Subcutaneous abdominal adipose tissue (tissue), 5 donors: ENCODE measurements at regions not wholly inside any gene's neighbourhood (a gene's known extent, or its start where the extent isn't known, plus 50 kb on each side); places are given as distances from the start of the nearest gene placed in this dataset.

ENCODE experiments used
- H3K27ac ChIP-seq: one replicate; pipeline ENCODE4 v1.7.0; 2013; ENCODE audit warnings: low read depth, mild to moderate bottlenecking, inconsistent platforms, low read length, moderate library complexity
- H3K27me3 ChIP-seq, 5 donors: one replicate each; pipeline ENCODE4 v1.7.0; 2013; ENCODE audit warnings: low read length in 5 of 5, inconsistent platforms in 1 of 5; ENCODE audit not compliant: control insufficient read depth in 5 of 5, insufficient read depth in 4 of 5
- H3K36me3 ChIP-seq, 5 donors: one replicate each; pipeline ENCODE4 v1.7.0; 2013; ENCODE audit warnings: low read length in 5 of 5; ENCODE audit not compliant: control insufficient read depth in 5 of 5, insufficient read depth in 5 of 5
- H3K4me1 ChIP-seq, 5 donors: one replicate each; pipeline ENCODE4 v1.7.0; 2013; ENCODE audit warnings: low read length in 5 of 5, mild to moderate bottlenecking in 3 of 5, moderate library complexity in 1 of 5; ENCODE audit not compliant: control insufficient read depth in 5 of 5, insufficient read depth in 5 of 5
- H3K4me3 ChIP-seq, 5 donors: one replicate each; pipeline ENCODE4 v1.7.0; 2013; ENCODE audit warnings: low read length in 5 of 5, low read depth in 1 of 5
- H3K9ac ChIP-seq, 5 donors: one replicate each; pipeline ENCODE4 v1.7.0; 2013; ENCODE audit warnings: low read length in 5 of 5, mild to moderate bottlenecking in 4 of 5, moderate library complexity in 3 of 5
- H3K9me3 ChIP-seq, 5 donors: one replicate each; pipeline ENCODE4 v1.7.0; 2013; ENCODE audit warnings: low read length in 5 of 5; ENCODE audit not compliant: control insufficient read depth in 5 of 5
- donor health status: healthy.
- donor health status: healthy.
- donor health status: healthy.
- donor health status: healthy.
- donor health status: healthy.

DNA sequence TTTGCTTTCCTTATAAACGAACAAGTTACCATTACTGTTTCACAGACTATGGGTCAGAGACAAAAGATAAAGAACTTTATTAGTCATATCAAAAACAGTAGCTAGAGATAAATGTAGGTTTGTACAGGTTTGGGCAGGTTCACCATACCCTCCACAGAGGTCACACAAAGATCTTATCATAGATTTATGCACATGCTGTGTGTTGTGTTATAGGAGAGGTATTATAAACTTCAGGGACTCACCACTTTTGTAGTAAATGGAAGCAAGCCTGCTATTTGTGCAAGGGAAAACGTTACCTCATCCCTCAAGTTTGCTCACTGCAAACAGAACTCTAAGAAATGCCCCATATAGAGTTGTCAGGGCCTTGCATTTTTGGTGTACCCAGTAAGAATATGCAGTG is 584.5 kb upstream of the LRRTM1 start:
- no peaks in the 10 kb centered on the region for H3K36me3 ChIP-seq
- H3K4me1 ChIP-seq: no peaks in the 10 kb centered on the region
- no peaks in the 10 kb centered on the region for H3K27me3 ChIP-seq
- no peaks in the 10 kb centered on the region for H3K9me3 ChIP-seq
- no peak overlapping the region for H3K9ac ChIP-seq
- H3K27ac ChIP-seq: no peak overlapping the region
- H3K4me3 ChIP-seq: no peak overlapping the region

DNA sequence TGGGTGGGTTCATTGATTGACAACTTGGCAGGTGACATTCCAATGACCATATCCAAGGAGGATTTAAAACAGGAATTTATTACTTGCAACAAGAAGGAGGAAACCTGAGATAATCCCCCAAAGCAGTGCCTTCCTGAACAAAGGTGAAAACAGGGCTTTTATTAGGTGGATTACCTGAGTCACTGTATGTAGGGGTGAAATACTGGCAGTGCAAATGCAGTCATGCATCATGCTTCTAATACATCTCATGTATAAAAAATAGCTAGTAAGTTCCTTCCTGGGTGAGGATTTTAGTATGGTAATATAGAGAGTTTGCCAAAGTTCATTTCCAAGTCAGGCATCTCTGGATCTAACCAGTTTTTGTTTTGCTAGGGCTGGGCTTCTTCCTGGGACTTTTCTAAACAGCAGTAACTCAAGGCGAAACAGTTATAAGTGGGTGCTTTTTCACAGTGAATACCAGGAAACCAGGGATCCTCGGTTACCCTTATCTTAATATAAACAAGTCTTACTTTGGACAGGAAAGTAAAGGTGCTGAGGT is 583.4 kb upstream of the LRRTM1 start:
- Histone ChIP-seq H3K9me3 (no peaks in the 10 kb centered on the region), H3K4me1 (no peaks in the 10 kb centered on the region), H3K36me3 (no peaks in the 10 kb centered on the region), H3K9ac (no peak overlapping the region), H3K27me3 (no peaks in the 10 kb centered on the region), H3K27ac (no peak overlapping the region), H3K4me3 (no peak overlapping the region)

DNA sequence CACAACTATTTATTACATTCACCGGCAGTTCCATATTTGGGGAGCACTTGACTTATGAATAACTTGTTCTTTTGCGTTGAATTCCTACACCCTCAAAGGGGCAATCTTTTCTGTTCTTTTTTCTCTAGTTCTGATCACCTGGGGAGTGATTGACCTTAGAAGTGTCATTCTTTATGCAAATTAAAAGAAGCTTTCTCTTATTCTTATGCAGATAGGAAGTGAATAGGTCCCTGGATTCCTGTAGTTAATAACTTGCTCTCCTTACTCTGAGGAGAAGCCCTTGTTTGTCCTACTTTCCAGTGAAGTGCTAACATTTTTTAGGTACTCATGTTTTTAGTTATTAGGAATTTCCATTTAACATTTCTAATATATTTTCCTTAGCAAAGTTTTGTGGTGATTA is 569.8 kb upstream of the LRRTM1 start:
- Histone ChIP-seq H3K27me3 (no peaks in the 10 kb centered on the region), H3K36me3 (no peaks in the 10 kb centered on the region), H3K9me3 (no peaks in the 10 kb centered on the region), H3K4me1 (no peaks in the 10 kb centered on the region), H3K4me3 (no peak overlapping the region), H3K9ac (no peak overlapping the region), H3K27ac (no peak overlapping the region)

DNA sequence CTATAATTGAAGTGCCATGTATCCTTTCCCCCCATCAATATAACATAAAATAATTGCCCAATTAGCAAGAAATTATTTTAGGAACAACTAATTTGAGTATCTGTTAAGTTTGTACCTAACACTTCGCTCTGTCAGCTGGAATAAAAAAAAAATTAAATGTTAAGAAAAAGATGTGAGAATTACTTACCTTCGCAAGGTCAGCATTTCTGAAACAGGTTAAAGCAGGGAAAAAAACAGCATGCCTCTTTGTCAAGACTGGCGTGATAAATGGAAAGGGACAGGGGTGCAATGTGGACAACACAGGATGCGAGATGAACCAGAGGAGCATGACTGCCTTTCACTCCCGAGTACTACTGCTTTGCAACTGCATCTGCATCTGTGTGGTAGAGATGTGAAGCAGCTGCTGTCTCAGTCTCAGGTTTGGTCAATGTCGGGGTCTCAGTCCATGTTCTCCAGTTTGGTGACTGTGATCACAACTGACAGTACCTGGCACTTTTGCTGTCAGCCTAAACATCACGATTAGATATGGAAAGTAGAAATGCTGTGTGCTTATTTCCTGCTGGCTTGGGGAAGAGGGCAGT is 565.4 kb upstream of the LRRTM1 start:
- Histone ChIP-seq H3K36me3 (no peaks in the 10 kb centered on the region), H3K9me3 (no peaks in the 10 kb centered on the region), H3K27ac (no peak overlapping the region), H3K4me1 (no peaks in the 10 kb centered on the region), H3K9ac (no peak overlapping the region), H3K4me3 (no peak overlapping the region), H3K27me3 (no peaks in the 10 kb centered on the region)

DNA sequence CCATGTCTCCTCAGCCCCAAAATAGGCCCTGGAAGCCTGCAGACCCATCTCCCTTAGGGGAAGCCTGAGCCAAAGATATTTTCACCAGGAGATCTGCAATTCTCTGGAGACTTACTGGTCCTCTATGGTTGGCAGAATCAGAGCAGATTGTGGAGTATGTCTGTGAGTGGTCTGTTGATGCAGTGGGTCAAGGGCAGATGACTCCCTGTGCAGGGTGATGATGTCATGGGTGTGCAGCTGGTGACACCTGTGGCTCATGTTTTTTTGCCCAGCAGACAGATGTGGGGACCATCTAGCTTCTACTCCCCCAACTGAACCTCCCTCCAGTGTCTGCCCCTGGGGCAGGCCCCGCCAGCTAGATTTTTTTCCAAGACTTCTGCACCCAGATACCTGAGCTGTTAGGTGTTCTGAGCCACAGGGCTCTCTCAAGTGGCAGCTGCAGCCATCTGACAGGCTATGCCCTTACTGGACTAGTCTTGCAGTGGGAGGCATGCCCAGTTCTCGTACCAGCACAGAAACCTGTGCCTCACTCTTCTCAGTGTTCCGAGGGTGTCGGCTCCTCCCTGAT is 558.7 kb upstream of the LRRTM1 start:
- Histone ChIP-seq H3K9ac (no peak overlapping the region), H3K27ac (no peak overlapping the region), H3K27me3 (no peaks in the 10 kb centered on the region), H3K4me1 (no peaks in the 10 kb centered on the region), H3K9me3 (peaks cover 0 to 4% (median 0%) of the 10 kb centered on the region in 5 donors), H3K36me3 (no peaks in the 10 kb centered on the region), H3K4me3 (no peak overlapping the region)

DNA sequence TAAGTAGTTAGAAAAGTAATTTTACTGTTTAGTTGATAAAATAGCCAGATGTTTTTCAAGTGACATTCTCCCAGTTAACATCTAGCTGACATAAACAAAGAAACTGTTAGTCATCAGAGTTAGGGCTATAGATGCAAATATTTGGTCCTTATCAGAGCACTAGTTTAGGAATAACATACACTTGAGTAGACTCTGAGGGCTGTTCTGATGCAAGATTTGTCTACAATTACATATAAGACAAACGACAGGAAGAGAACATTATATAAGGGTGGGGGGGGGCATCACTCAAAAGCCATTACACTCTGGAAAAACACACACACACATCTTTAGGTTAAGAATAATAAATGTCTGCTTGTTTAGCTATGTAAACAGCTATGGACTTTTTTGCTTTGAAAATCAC is 554.4 kb upstream of the LRRTM1 start:
- Histone ChIP-seq H3K36me3 (no peaks in the 10 kb centered on the region), H3K4me3 (no peak overlapping the region), H3K4me1 (no peaks in the 10 kb centered on the region), H3K9ac (no peak overlapping the region), H3K9me3 (peaks cover 0 to 4% (median 0%) of the 10 kb centered on the region in 5 donors), H3K27ac (no peak overlapping the region), H3K27me3 (no peaks in the 10 kb centered on the region)

DNA sequence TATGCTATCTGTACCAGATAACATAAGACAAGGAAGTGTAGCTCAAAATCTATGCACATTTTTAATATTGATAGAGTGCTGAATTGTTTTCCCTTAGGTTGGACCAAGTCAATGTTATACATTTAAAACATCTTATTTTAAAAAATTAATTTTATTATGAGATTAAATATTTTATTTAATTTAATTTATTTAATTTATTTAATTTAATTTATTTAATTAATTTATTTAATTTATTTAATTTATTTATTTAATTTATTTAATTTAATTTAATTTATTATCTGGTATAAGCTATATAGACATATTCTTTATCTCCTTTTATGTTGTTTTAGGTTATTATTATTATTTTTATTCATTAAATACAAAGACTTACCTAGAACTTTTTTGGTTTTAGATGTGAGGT is 551.7 kb upstream of the LRRTM1 start:
- Histone ChIP-seq H3K4me3 (no peak overlapping the region), H3K4me1 (no peaks in the 10 kb centered on the region), H3K9me3 (no peaks in the 10 kb centered on the region), H3K9ac (no peak overlapping the region), H3K27me3 (no peaks in the 10 kb centered on the region), H3K36me3 (no peaks in the 10 kb centered on the region), H3K27ac (no peak overlapping the region)

DNA sequence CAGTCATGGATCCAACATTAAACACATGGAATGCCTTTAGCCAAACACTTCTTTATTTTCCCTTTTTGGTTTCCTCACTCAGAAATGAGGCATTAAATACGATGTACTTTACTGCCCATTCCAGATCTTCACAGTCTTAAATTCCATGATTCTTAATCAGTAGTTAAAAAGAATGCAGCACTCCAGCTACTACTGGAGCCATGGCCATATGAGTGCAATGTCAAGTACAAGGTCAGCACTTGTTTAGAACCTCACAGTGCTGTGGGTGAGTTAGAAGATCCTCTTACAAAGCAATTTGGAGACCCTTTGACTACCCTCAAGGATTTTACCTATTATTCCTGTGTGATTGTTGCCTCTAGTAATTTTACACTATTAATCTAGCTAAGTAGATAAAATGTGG is 550.3 kb upstream of the LRRTM1 start:
- Histone ChIP-seq H3K36me3 (no peaks in the 10 kb centered on the region), H3K27ac (no peak overlapping the region), H3K9ac (no peak overlapping the region), H3K27me3 (no peaks in the 10 kb centered on the region), H3K4me3 (no peak overlapping the region), H3K9me3 (no peaks in the 10 kb centered on the region), H3K4me1 (no peaks in the 10 kb centered on the region)

DNA sequence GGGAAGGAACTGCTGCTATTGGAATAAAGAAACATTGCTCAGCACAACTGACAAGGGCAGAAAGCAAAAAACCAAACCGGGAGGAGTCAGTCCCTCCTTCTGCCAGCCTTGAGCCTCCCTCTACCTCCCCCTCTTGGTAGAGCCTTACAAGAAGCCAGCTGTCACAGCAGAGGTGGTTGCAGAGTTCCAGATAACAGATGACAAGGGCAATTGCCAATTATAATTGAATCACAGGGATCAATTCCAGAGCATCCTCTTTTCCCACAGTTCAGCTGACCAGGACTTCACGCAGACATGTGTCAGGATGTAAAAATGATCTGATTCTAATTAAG is 548.2 kb upstream of the LRRTM1 start:
- Histone ChIP-seq H3K36me3 (no peaks in the 10 kb centered on the region), H3K4me1 (no peaks in the 10 kb centered on the region), H3K9ac (no peak overlapping the region), H3K27ac (no peak overlapping the region), H3K27me3 (no peaks in the 10 kb centered on the region), H3K9me3 (no peaks in the 10 kb centered on the region), H3K4me3 (no peak overlapping the region)

DNA sequence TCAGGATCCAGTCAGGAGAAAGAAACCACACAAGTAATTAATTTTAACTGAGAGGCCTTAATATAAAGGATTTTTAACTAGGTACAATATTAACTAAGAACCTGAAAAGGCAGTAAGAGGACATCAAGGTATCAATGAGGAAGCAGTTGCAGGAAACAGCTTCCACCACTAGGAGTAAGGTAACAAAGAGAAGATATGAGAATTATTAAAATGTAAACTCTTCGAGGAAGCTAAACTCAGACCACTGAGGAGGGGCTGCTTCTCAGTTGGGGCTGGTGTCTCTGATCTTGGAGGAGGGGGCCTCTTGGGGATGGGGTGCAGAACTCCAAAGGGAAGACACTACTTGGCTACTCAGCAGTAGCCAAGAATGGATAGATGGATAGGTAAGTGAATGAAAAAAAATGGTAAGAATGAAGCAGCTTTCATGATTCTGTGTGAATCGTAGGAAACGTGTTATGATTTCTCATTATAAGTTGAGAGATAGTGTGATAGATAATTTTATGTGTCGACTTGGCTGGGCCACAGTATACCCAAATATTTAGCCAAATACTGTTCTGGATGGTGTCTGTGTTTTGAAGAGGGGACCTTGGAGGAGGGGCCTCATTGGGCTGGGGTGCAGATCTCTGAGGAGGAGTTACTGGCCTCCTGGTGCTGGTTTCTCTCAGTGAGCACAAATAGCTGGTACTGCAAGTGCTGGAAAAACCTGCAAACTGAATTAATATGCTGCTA is 547.7 kb upstream of the LRRTM1 start:
- H3K36me3 ChIP-seq: no peaks in the 10 kb centered on the region
- no peaks in the 10 kb centered on the region for H3K4me1 ChIP-seq
- H3K9me3 ChIP-seq: no peaks in the 10 kb centered on the region
- no peak overlapping the region for H3K9ac ChIP-seq
- no peak overlapping the region for H3K4me3 ChIP-seq
- H3K27ac ChIP-seq: no peak overlapping the region
- no peaks in the 10 kb centered on the region for H3K27me3 ChIP-seq
